Hepatic stellate cell (primary cell): ENCODE measurements at regions not wholly inside any gene's neighbourhood (a gene's known extent, or its start where the extent isn't known, plus 50 kb on each side); places are given as distances from the start of the nearest gene placed in this dataset.
"Not testable (repeated sequence)": the region's sequence is repeated elsewhere in the genome, so short reads cannot be mapped to it uniquely, and the experiment has no call there.

Experiments
- DNase-seq: peaks from one replicate; pipeline ENCODE4 v3.0.0; 2011; ENCODE audit warnings: low spot score

DNA sequence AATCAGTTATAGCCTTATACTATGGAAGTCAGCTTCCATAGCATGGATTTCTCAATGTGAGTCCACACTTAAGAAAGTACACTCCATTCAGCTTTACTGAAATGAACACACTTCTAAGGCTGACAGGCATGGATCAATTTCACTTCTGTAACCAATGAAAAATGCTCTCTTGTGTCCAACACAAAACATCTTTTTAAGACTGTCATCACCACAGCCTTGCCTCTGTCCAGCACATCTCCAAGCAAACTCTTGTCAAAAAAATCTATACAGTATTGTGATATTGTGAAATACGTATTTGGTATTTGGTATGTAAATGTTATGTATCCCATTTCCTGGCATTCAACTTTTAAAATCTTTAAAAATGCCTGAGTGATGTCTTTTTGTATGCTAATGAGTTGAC lies 208.7 kb downstream of the RAP2B start:
- DNase-seq: no peak

DNA sequence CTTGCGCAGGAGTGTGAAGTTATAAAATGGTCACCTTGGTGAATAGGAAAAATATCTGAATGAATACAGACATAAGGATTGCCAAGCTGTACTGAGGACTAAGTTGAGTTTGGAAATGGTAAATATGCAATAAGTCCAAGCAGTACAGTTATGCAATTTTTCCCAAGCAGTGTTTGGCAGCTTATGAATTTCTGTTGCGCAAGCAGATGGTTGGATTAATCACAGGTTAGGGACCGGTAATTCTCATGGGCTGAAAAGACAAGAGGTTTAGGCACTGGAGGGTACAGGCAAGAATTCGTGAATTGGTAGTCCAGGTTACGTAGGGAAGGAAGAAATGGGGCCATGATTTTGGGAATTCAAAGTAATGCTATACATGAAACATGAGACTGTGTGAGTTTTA lies 210.3 kb downstream of the RAP2B start:
- no peak for DNase-seq

DNA sequence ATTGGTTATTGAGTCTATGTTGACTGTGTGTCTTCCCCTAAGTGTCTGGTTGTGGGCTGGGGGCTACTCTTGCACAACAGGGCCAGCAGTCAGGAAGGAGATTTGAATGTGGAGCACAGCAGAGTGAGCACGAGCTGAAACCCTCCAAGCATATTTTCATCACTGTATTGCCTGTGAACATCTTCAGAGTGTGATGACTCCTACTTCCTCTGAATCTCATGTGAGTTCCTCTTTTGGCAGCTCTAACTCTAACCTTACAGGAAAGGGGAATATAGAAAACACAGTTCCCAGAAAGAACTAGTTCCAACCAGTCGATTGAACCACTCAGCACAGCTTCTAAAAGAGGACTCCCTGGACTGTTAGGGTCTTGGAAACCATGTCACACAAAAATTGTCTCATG lies 211.6 kb downstream of the RAP2B start:
- DNase-seq: no peak

DNA sequence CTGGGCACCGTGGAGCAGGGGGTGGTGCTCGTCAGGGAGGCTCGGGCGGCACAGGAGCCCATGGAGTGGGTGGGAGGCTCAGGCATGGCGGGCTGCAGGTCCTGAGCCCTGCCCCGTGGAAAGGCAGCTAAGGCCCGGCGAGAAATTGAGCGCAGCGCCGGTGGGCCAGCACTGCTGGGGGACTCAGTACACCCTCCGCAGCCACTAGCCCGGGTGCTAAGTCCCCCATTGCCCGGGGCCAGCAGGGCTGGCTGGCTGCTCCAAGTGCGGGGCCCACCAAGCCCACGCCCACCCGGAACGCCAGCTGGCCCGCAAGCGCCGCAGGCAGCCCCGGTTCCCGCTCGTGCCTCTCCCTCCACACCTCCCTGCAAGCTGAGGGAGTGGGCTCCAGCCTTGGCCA lies 216.3 kb downstream of the RAP2B start:
- DNase-seq: not testable (repeated sequence)

DNA sequence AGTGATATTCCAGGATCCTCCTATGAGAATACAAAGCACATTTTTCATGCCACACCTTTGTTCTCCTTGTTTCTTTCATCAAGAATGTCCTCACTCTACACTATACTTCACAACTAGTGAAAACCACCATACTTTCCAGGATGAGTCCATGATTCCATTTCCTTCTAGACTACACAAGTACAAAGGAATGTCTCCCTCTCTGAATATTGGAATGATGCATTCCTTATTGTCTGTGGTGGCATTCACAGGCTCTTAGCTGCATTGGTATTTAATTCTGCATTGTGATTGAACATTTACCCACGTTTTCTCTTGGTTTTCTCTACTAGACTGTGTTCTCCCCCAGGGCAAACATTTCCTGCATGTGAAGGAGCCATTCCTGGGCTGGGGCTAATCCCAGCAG lies 217.5 kb downstream of the RAP2B start:
- DNase-seq: peak; percentile 10

DNA sequence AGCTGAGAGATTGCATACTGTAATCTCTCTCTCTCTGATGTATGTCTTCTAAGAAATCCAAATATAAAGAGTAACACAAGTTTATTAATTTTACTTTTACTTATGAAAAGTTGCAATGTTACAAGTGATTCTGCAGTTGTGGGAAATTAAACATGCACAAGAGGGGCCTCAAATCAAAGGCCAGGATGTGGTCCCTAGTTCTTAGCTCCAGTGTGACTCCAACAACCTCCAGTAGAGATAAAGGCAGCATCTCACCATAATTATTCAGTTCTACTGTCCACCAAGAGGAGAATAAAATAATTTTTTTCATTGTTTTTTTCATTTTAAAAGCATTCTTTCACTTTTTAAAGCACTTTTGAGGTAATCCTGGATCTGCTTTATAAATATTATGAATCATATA lies 223.3 kb downstream of the RAP2B start:
- no peak for DNase-seq

DNA sequence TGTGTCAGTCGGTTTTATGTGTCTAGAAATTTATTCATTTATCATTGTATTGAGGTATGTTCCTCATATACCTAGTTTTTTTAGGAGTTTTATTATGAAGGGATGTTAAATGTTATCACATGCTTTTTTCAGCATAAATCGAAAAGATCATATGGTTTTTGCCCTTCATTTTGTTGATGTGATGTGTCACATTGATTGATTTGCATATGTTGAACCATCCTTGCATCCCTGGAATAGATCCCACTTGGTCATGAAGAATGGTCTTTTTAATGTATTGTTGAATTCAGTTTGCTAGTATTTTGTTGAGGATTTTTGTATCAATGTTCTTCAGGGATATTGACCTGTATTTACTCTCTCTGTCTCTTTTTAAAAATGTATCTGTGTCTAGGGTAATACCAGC lies 230.3 kb downstream of the RAP2B start:
- DNase-seq: no peak

DNA sequence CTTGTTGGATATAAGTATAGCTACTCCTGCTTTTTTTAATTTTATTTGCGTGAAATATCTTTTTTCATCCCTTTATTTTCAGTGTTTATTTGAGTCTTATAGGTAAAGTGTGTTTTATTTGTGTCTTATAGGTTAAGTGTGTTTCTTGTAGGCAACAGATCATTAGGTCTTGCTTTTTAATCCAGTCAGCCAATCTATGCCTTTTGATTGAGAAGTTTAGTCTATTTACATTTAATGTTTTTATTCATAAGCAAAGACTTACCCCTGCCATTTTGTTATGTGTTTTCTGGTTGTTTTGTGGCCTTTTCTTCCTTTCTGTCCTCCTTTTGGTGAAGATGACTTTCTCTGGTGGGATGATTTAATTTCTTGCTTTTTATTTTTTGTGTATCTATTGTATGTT lies 232.0 kb downstream of the RAP2B start:
- DNase-seq: no peak

DNA sequence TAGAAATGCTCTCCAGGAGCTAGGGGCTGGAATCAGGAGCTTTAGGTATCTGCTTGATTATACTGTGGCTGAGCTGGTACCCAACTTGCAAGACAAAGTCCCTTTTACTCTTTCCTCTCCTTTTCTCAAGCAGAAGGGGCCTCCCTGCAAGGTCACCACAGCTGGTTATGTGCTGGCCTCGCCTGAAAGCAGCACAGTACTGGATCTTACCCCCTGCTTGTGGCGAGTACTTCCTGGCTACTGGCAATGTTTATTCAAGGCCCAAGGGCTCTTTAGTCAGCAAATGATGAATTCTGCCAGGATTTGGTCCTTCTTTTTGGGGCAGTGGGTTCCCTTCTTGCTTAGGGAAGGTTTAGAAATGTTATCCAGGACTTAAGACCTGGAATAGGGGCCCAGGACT lies 234.6 kb downstream of the RAP2B start:
- DNase-seq: no peak

DNA sequence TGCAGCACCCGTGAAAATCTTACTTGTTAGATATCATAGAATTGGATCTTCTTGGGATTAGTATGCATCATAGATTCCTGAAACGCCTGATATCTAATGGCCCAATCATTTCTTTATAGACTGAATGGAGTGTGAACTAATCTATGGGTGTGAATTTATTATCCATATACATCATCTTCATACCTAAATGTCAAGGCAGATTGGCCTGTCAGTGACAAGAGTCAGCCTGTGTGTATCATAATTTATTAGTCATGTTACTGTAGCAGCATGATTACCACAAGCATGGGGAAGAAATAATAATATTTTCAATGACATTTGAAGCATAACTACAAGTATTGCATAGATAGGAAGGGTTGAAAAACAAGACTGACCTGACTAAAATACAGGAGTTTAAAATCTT lies 235.8 kb downstream of the RAP2B start:
- DNase-seq: no peak

DNA sequence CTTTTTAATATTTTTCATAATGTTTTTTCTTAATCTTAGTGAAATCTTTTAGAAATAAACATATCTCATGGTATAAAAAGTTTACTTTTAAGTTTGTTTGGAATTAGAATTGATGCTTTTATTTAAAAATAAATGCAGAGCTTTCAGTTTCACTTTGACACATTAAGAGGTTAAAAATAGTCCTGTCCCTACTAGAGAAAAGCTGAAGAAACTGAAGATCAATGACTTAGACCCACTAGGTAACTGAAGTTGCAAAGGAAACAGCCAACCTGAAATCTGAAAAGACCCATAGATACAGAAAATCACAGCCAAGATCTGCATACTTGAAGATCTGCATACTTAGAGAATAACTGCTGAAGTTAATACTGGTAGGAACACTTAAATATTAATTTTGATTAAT lies 237.6 kb downstream of the RAP2B start:
- DNase-seq: no peak

DNA sequence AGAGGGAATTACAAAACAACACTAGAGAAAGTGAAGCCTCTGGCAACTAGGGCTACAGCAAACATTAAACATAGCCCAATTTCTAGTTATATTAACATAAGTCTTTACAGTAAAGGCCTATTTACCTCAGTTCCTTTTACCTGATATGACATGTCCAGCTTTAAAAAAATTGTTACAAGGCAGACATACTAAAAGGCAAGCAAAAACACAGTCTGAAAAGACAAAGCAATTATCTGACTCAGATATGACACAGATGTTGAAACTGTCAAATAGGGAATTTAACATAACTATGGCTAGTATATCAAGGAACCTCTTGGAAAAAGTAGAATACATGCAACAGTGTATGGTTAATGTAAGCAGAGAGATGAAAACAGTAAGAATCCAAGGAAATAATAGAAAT lies 238.6 kb downstream of the RAP2B start:
- no peak for DNase-seq

DNA sequence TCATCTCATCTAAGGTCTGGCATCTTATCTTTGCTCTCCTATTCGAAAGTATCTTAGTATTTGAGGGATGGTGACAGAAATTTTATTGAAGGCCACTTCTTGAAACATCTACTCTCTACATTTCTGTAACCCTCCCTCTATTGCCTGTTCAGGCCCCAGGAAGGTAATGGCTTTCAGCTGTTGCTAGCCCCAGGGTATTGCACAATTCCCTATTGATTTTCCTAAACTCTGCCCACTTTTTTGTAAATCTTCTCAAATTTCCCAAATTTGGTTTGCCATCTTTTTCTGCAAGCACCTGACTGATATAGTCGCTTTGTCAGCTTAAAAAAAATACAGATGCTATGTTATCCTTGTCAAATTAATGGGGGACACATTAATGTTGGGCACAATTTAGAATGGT lies 242.1 kb downstream of the RAP2B start:
- no peak for DNase-seq

DNA sequence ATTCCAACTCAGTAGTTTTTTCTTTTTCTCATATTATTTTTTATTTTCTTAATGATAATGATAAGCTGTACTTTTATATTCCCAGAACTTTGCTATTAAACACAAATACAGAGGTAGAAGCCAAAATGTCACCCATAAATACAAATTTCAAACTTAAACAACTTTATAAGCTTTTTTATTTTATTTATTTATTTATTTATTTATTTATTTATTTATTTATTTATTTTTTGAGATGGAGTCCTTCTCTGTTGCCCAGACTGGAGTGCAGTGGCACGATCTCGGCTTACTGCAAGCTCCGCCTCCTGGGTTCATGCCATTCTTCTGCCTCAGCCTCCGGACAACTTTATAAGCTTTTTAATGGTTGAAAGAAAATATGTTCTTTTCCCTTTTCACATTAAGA lies 243.3 kb downstream of the RAP2B start:
- DNase-seq: not testable (repeated sequence)

DNA sequence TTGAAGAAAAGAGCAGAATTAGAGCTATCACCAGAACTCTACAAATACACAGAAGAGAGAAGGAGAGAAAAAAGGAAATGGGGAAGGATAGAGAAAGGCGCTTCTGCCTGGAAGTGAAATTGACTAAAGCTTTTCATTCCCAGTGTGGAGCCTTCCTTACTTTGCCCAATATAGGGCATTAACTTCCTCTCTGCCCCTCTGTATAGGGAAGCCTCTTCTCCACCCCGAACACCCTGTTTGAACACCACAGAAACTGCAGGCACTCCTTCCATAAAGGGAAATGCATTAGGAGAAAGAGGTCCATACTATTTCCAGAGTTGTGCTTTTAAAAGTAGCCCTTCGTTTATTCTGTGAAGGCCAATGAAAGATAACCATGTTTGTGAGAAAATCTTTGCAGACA lies 248.5 kb downstream of the RAP2B start:
- no peak for DNase-seq

DNA sequence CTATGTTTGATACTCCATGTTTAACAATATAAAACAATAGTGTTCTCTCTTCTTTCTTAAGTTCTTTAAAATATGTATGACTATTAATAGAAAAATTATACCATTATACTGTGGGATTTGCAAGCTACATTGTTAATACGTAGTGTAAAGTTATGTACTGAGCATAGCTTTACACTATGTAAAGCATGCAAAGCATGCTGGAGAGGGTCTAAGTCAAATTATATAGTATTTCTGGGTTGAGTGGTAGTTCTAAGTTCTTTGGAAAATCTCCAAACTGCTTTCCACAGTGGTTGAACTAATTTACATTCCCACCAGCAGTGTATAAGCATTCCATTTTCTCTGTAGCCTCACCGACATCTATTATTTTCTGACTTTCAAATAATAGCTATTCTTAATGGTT lies 253.0 kb downstream of the RAP2B start:
- DNase-seq: no peak

DNA sequence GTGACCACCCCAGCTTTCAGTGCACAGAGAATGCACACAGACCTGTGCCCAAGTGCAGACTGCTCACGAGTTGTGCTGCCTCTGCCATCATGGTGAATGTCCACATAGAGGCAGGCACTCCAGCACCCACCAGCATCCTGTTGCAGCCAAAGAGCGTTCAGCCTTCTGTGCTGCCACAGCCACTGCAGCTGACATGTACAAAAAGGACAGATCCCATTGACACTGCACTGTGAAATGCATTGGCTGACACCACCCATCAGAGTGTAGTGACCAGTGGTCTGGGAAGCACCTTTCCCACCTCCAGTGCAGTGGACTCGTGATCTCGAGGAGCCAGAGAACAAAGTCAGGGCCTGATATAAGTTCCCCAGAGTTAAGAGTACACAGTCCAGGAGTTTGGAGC lies 260.3 kb downstream of the RAP2B start:
- no peak for DNase-seq

DNA sequence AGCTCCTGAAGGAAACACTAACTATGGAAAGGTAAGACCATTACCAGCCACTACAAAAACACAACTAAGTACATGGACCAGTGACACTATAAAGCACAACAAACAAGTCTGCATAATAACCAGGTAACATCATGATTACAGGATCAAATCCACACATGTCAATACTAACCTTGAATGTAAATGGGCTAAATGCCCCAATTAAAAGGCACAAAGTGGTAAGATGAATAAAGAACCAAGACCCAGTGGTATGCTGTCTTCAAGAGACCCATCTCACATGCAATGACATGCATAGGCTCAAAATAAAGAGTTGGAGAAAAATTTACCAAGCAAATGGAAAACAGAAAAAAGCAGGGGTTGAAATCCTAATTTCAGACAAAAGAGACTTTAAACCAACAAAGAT lies 261.8 kb downstream of the RAP2B start:
- not testable (repeated sequence) for DNase-seq

DNA sequence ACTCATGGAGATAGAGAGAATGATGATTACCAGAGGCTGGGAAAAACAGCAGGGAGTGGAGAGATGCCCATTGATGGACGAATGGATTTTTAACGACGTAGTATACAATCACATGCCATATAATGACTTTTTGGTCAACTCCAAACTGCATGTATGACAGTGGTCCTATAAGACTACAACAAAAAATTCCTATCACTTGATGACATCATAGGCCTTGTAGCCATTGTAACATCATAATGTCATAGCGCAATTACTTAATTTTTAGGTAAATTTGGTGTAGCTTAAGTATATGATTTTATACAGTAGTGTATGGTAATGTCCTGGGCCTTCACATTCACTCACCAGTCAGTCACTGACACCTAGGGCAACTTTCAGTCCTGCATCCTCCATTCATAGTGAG lies 264.3 kb downstream of the RAP2B start:
- no peak for DNase-seq

DNA sequence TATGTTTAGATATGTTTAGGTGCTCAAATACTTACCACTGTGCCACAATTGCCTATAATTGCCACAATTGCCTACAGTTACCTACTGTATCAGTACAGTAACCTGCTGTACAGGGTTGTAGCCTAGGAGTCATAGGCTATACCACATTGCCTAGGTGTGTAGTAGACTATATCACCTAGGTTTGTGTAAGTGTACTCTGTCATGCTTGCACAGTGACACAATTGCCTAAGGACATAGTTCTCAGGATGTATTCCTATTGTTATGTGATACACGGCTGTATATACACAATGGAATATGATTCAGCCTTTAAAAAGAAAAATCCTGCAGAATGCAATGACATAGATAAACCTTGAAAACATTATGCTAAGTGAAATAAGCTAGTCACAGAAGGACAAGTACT lies 264.8 kb downstream of the RAP2B start:
- no peak for DNase-seq

DNA sequence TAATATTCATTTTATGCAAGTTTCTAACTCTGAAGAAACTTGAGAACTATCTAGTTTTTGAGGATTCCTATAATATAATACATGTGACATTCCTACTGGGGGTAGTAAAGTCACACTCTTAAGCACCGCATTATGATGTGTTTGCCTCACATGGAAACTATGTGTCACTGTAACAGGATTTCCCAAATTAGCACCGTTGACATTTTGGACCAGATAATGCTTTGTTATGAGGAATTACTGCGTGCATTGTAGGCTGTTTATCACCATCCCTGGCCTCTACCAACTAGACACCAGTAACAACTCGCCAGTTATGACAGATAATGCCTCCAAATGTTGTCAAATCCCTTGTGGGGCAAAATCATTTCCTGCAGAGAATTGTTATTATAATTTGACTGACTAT lies 267.8 kb downstream of the RAP2B start:
- DNase-seq: no peak

DNA sequence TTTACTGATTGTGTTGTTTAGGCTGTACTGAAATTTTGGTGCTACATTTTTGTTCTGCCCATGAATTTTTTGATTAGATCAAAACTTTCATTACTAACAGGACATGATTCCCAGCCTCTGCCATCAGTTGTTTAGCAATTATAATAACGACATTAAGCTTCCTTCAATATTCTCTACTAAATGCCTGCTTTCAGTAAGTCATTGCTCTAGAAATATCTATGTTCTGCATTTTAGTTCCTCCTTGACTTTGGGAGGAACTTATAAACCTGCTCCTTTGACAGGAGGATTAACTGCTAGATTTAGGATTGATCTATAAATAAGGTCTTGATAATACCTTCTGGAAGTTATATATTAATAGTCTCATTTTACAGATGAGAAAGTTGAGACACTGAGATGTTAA lies 269.1 kb downstream of the RAP2B start:
- no peak for DNase-seq

DNA sequence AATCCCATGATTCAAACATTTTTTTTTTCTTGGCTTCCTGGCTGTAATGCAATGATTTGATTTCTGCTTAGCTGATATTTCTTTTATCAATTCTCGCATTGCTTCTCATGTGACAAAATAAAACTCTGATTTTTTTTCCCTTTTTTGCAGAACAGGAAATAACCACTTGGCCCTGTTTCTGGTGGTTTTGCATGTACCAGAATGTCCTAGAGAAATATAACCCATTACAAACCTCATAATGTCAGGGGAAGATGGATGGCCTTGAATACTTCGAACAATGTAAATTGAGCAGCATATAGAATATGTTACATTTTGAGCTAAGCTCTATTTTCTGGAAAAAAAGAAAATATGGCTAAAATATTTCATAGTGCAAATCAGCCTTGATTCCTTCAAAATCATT lies 275.6 kb downstream of the RAP2B start:
- no peak for DNase-seq

DNA sequence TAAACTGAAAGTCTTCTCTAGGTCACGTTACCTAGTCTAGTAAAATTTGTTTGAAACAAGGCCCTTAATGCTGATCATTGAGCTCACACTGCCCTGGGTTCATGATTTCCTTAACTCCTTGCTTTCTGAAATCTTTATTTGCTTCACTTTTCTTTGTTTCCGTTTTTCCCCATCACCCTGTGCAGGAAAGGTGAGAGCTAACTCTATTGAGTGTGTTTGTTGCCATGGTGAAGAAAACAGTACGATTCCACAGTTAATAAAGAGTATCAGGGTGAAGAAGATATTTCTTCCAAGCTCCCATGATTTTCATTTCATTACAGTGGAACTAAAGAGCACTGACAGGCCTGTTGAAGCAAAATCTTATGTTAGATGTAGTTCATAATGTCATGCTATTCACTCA lies 276.2 kb downstream of the RAP2B start:
- DNase-seq: no peak

DNA sequence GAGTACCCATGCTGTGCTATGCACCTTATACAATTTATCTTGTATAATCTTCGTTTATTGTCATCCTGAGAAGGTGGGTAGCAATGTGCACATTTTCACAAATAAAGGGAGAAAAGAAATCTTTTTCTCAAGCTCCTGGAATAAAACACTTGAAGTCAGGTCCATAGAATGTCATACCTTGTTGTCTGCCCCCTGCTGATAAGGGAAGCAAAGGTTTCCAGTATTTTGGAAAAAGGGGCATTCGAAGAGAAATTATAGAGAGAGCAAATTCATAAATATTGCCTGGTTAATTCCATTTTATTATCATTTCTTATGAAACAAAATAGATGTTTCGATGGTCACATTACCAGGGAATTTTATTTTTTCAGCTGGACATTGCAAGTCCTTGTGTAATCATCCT lies 277.8 kb downstream of the RAP2B start:
- no peak for DNase-seq
